Spleen (tissue), 11 donors: ENCODE measurements at regions not wholly inside any gene's neighbourhood (a gene's known extent, or its start where the extent isn't known, plus 50 kb on each side); places are given as distances from the start of the nearest gene placed in this dataset.

ENCODE experiments used
- DNase-seq: peaks from one replicate; pipeline ENCODE4 v3.0.0-alpha.2; 2020
- H3K27ac ChIP-seq, 8 donors: fragments of 200-600 bp; sonication (generic) in 7 of 8; 1 replicate in 4 of 8; 2 replicates in 4 of 8; pipeline versions ENCODE4 v1.5.0 to v1.8.0; 2016 to 2021; ENCODE audit warnings: inconsistent platforms in 4 of 8, mild to moderate bottlenecking in 4 of 8, moderate library complexity in 1 of 8
- H3K27me3 ChIP-seq, 7 donors: fragments of 200-600 bp; sonication (generic) in 6 of 7; replicated peaks in 1 of 7; 1 replicate in 4 of 7; 2 replicates in 3 of 7; pipeline versions ENCODE4 v1.5.0 to v1.8.0; 2016 to 2021; ENCODE audit warnings: inconsistent platforms in 3 of 7, mild to moderate bottlenecking in 1 of 7
- H3K36me3 ChIP-seq, 6 donors: fragments of 200-600 bp; sonication (generic) in 5 of 6; 1 replicate in 4 of 6; 2 replicates in 2 of 6; pipeline versions ENCODE4 v1.5.0 to v1.8.0; 2016 to 2021; ENCODE audit warnings: inconsistent platforms in 2 of 6
- H3K4me1 ChIP-seq, 6 donors: fragments of 200-600 bp; sonication (generic) in 5 of 6; 1 replicate in 3 of 6; 2 replicates in 3 of 6; pipeline versions ENCODE4 v1.5.0 to v1.8.0; 2016 to 2021; ENCODE audit warnings: inconsistent platforms in 3 of 6
- H3K4me3 ChIP-seq, 8 donors: fragments of 200-600 bp; sonication (generic) in 7 of 8; 1 replicate in 4 of 8; 2 replicates in 4 of 8; pipeline versions ENCODE4 v1.5.0 to v1.8.0; 2016 to 2021; ENCODE audit warnings: inconsistent platforms in 4 of 8, mild to moderate bottlenecking in 4 of 8, moderate library complexity in 2 of 8
- H3K9me3 ChIP-seq, 8 donors: fragments of 200-600 bp; sonication (generic) in 7 of 8; 1 replicate in 4 of 8; 2 replicates in 4 of 8; pipeline versions ENCODE4 v1.5.0 to v1.8.0; 2016 to 2021; ENCODE audit warnings: inconsistent platforms in 4 of 8
- POLR2A ChIP-seq, 3 donors: fragments of 450-650 bp; IDR thresholded peaks; one replicate each; pipeline ENCODE4 v1.5.1; 2017; ENCODE audit warnings: antibody characterized with exemption in 3 of 3, mild to moderate bottlenecking in 1 of 3
- POLR2AphosphoS5 ChIP-seq, 3 donors: sonication (generic); formaldehyde crosslinking; IDR thresholded peaks; one replicate each; pipeline ENCODE4 v1.5.1; 2017; ENCODE audit warnings: antibody characterized with exemption in 3 of 3
- WGBS, 5 donors: extraction: QIAGEN DNeasy Blood & Tissue Kit in 3 of 5; methylation state at CpG; one replicate each; pipeline versions ENCODE4 v1.1.5 to v1.1.7; 2013 to 2018; 5-methylcytosine and 5-hydroxymethylcytosine counted together
- intact Hi-C: fragments of 100-400 bp; cut with DNase I; formaldehyde crosslinking; loops from one replicate; pipeline ENCODE4 v1.15.0; 2023; ENCODE audit warnings: low total_unique reads
- TF ChIP-seq, protein P1 (sequence below), 11 experiments: fragments of 200-600 bp in 7 of 11; fragments of 450-650 bp in 4 of 11; sonication (generic) in 4 of 11; IDR thresholded peaks in 8 of 11; conservative IDR thresholded peaks in 3 of 11; 1 replicate in 7 of 11; 2 replicates in 4 of 11; pipeline versions ENCODE4 v1.4.0 to v1.8.0; 2016 to 2021; ENCODE audit warnings: antibody characterized with exemption in 11 of 11, inconsistent platforms in 4 of 11, mild to moderate bottlenecking in 1 of 11
- donor health status: healthy with polysubstance abuse.
- donor health status: DM: no; HTN: no; CAD: no; lungs with moderate emphysema.
- donor health status: DM: no; HTN: no; CAD: no.
- donor health status: Bipolar disorder and iron deficiency.
- donor health status: healthy.
- donor health status: DM: no; HTN: no; CAD: no.
- donor health status: DM: yes; HTN: yes; CAD: no.

DNA sequence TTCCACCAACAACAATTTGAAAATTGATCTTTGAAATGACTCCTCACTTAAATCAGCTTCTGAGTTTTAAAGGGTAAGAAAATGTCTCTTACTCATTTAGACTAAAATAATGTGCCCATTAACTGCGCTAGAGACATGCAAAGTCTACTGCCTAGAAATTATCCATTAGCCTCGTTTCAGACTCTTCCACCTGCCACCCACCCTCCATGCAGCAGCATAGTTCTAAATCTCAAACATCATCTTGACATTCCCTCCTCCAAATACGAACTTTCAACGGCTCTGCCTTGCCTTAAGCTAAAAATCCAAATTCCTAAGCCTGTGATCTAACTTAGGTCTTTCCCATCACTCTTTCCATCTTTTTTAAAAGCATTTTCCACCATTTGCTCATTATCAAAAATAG is 66.6 kb upstream of the ST8SIA2 start:
- Histone ChIP-seq H3K27ac (no peak overlapping the region), H3K9me3 (peaks cover 0 to 4% (median 1%) of the 10 kb centered on the region in 8 donors), H3K36me3 (no peaks in the 10 kb centered on the region), H3K4me3 (no peak overlapping the region), H3K4me1 (no peaks in the 10 kb centered on the region), H3K27me3 (peaks cover 0 to 4% (median 0%) of the 10 kb centered on the region in 7 donors)
- no peak for TF ChIP-seq POLR2AphosphoS5 (IDR thresholded peaks at IDR 0.05)
- TF ChIP-seq, protein P1, sequence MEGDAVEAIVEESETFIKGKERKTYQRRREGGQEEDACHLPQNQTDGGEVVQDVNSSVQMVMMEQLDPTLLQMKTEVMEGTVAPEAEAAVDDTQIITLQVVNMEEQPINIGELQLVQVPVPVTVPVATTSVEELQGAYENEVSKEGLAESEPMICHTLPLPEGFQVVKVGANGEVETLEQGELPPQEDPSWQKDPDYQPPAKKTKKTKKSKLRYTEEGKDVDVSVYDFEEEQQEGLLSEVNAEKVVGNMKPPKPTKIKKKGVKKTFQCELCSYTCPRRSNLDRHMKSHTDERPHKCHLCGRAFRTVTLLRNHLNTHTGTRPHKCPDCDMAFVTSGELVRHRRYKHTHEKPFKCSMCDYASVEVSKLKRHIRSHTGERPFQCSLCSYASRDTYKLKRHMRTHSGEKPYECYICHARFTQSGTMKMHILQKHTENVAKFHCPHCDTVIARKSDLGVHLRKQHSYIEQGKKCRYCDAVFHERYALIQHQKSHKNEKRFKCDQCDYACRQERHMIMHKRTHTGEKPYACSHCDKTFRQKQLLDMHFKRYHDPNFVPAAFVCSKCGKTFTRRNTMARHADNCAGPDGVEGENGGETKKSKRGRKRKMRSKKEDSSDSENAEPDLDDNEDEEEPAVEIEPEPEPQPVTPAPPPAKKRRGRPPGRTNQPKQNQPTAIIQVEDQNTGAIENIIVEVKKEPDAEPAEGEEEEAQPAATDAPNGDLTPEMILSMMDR (IDR thresholded peaks at IDR 0.05 in 8 of 11, conservative IDR thresholded peaks at IDR 0.05 in 3 of 11) = no peak
- TF ChIP-seq POLR2A (IDR thresholded peaks at IDR 0.05) = no peak
- intact Hi-C loops = no loop called here
- 62 to 77% (median 70%) methylated on average over 4 of the region's 4 CpGs for WGBS, 5 donors
- DNase-seq = no peak

DNA sequence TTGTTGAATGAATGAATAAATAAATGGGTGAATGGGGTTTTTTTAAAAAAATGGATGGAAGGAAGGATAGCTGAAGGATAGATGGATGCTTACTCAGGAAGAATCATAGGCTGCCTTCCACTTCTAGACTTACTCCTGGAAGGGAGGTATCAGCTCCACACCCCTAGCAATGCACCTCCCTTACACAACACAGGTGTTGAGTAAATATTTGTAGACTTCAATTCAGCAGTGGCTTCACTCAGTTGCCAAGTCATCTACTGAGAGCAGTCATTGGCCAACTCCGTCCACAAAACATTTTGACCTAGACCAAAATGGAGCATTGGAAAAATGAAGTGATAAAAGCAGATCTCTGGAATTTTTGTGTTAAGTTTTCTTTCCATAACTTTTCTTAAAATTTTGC is 65.5 kb upstream of the ST8SIA2 start:
- TF ChIP-seq, protein P1 (IDR thresholded peaks at IDR 0.05 in 8 of 11, conservative IDR thresholded peaks at IDR 0.05 in 3 of 11) = no peak
- TF ChIP-seq POLR2A (IDR thresholded peaks at IDR 0.05) (no peak), POLR2AphosphoS5 (IDR thresholded peaks at IDR 0.05) (no peak)
- H3K4me1 ChIP-seq = no peaks in the 10 kb centered on the region
- intact Hi-C loops = no loop called here
- H3K36me3 ChIP-seq = no peaks in the 10 kb centered on the region
- H3K27me3 ChIP-seq = peaks cover 0 to 4% (median 0%) of the 10 kb centered on the region in 7 donors
- 84 to 100% (median 92%) methylated on average over 1 of the region's 1 CpG for WGBS, 5 donors
- H3K27ac ChIP-seq = no peak overlapping the region
- H3K4me3 ChIP-seq = no peak overlapping the region
- peaks cover 0 to 11% (median 2%) of the 10 kb centered on the region in 8 donors for H3K9me3 ChIP-seq
- no peak for DNase-seq

DNA sequence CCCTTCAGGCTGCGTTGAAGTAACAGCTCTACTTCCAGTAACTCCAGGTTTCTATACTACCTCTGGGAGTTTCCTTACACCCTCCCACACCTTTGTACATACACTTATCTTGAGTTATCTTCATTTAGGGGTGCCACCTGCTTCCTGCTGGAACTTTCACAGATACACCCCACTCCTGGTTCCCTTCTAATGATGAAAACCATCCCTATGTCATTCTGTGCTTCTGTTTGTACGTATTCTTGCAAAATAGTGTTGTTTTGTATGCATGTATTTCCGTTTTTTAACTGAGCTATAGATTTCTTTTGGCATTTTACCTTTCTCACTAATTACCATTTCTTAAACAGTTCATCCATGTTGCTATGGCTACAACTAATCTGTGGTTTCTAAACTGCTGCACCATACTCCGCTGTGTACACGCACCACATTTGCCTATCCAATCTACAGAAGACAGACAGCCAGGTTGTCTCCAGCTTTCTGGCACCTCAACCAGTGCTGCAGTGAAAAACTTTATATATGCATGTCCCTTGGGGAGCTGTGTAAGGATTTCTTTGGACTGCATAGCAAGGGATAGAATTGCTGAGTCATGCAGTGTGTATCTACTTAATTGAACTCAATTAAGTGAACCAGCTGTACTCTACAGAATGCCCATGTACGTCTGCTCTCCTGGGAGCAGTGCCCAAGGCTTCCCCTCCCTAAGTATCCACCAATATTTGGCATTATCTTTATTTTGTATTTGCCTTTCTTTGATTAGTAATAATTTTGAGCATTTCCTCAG is 61.4 kb upstream of the ST8SIA2 start:
- Histone ChIP-seq H3K4me3 (no peak overlapping the region), H3K27me3 (peaks cover 0 to 24% (median 0%) of the 10 kb centered on the region in 7 donors), H3K4me1 (no peaks in the 10 kb centered on the region), H3K36me3 (no peaks in the 10 kb centered on the region), H3K9me3 (peaks cover 0 to 11% (median 2%) of the 10 kb centered on the region in 8 donors), H3K27ac (no peak overlapping the region)
- no peak for DNase-seq
- TF ChIP-seq, protein P1 (IDR thresholded peaks at IDR 0.05 in 8 of 11, conservative IDR thresholded peaks at IDR 0.05 in 3 of 11) = no peak
- no peak for TF ChIP-seq POLR2AphosphoS5 (IDR thresholded peaks at IDR 0.05)
- TF ChIP-seq POLR2A (IDR thresholded peaks at IDR 0.05) = no peak
- WGBS, 5 donors = 76 to 87% (median 82%) methylated on average over 6 of the region's 6 CpGs
- intact Hi-C loops = no loop called here

DNA sequence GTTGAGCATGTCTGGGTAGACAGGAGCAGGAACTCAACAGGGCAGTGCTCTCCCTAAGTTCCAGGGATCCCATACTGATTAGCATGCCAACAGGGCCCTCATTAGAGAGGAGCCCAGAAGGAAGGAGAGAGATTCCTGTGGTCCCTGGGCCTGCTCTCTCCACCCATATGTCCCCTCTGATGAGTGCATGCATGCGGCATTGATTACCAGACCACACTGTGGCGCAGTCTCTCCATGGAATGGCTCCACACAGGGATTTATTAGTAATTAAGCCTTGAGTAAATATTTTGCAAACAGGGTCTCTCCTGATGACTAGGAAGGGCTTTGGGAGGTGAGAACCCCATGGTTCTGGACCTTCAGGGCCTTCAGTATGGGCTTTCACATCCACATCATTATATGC is 60.0 kb upstream of the ST8SIA2 start:
- Histone ChIP-seq H3K4me3 (no peak overlapping the region), H3K9me3 (peaks cover 0 to 11% (median 2%) of the 10 kb centered on the region in 8 donors), H3K4me1 (no peaks in the 10 kb centered on the region), H3K36me3 (no peaks in the 10 kb centered on the region), H3K27me3 (peaks cover 0 to 23% (median 0%) of the 10 kb centered on the region in 7 donors), H3K27ac (no peak overlapping the region)
- no peak for DNase-seq
- TF ChIP-seq POLR2AphosphoS5 (IDR thresholded peaks at IDR 0.05) (no peak), POLR2A (IDR thresholded peaks at IDR 0.05) (no peak)
- TF ChIP-seq, protein P1 (IDR thresholded peaks at IDR 0.05 in 8 of 11, conservative IDR thresholded peaks at IDR 0.05 in 3 of 11) = no peak
- 65 to 100% (median 94%) methylated on average over 2 of the region's 2 CpGs for WGBS, 5 donors
- intact Hi-C loops = no loop called here
